Suprapubic skin (tissue), 4 donors: ENCODE measurements at regions not wholly inside any gene's neighbourhood (a gene's known extent, or its start where the extent isn't known, plus 50 kb on each side); places are given as distances from the start of the nearest gene placed in this dataset.

ENCODE experiments used
- CTCF ChIP-seq, 2 donors: fragments of 200-600 bp in 1 of 2; fragments of 450-650 bp in 1 of 2; sonication (generic) in 1 of 2; IDR thresholded peaks; one replicate each; pipeline ENCODE4 v1.5.1; 2016 to 2019; ENCODE audit warnings: antibody characterized with exemption in 2 of 2, mild to moderate bottlenecking in 1 of 2, moderate library complexity in 1 of 2
- POLR2A ChIP-seq, 2 donors: fragments of 450-650 bp; IDR thresholded peaks; one replicate each; pipeline ENCODE4 v1.6.1; 2017; ENCODE audit warnings: antibody characterized with exemption in 2 of 2, mild to moderate bottlenecking in 2 of 2, moderate library complexity in 2 of 2
- POLR2AphosphoS5 ChIP-seq, 3 donors: sonication (generic); formaldehyde crosslinking; IDR thresholded peaks; one replicate each; pipeline ENCODE4 v1.6.1; 2017; ENCODE audit warnings: antibody characterized with exemption in 3 of 3

- TF ChIP-seq POLR2A (IDR thresholded peaks at IDR 0.05), result no peak
- TF ChIP-seq POLR2AphosphoS5 (IDR thresholded peaks at IDR 0.05), result no peak
- no peak for TF ChIP-seq CTCF (IDR thresholded peaks at IDR 0.05)
These were observed 243.3 kb downstream of the ENGASE start for GRCh38 chr17:79317916-79318315.
